Activated CD8-positive, alpha-beta T cell treated with anti-CD3 and anti-CD28 coated beads for 36 hours (primary cell): ENCODE measurements at regions not wholly inside any gene's neighbourhood (a gene's known extent, or its start where the extent isn't known, plus 50 kb on each side); places are given as distances from the start of the nearest gene placed in this dataset.

ENCODE experiments used
- ATAC-seq: fragments of 200-7000 bp; cut with Tn5 transposase; one replicate; pipeline ENCODE4 v1.10.0; 2021; ENCODE audit warnings: mild to moderate bottlenecking, moderate library complexity
- CTCF ChIA-PET: fragments of 350-600 bp; sonication (Branson Sonifier 250); formaldehyde crosslinking; loops from one replicate; lab custom pipeline; 2021; ENCODE audit warnings: antibody characterized with exemption; lab: Charles Lee
- POLR2A ChIA-PET: fragments of 350-600 bp; sonication (Branson Sonifier 250); formaldehyde crosslinking; loops from one replicate; lab custom pipeline; 2021; ENCODE audit warnings: antibody characterized with exemption; lab: Charles Lee
- DNase-seq: peaks from one replicate; pipeline ENCODE4 v3.0.0-alpha.2; 2020
- H3K27ac Mint-ChIP-seq: one replicate; pipeline ENCODE4 v1.8.0; 2021; ENCODE audit warnings: mild to moderate bottlenecking, mixed read lengths
- H3K27me3 Mint-ChIP-seq: one replicate; pipeline ENCODE4 v1.8.0; 2021; ENCODE audit warnings: mixed read lengths
- H3K36me3 Mint-ChIP-seq: one replicate; pipeline ENCODE4 v1.8.0; 2021; ENCODE audit warnings: low read depth, mixed read lengths
- H3K4me1 Mint-ChIP-seq: one replicate; pipeline ENCODE4 v1.8.0; 2021; ENCODE audit warnings: low read depth, mixed read lengths
- H3K4me3 Mint-ChIP-seq: one replicate; pipeline ENCODE4 v1.8.0; 2021; ENCODE audit warnings: mild to moderate bottlenecking, moderate library complexity, mixed read lengths
- H3K9me3 Mint-ChIP-seq: one replicate; pipeline ENCODE4 v1.8.0; 2021; ENCODE audit warnings: mixed read lengths
- intact Hi-C: fragments of 100-400 bp; cut with micrococcal nuclease; formaldehyde crosslinking; loops from one replicate; pipeline ENCODE4 v1.10.0; 2022
- TF ChIP-seq, protein P1 (sequence below): fragments of 200-600 bp; IDR thresholded peaks from one replicate; pipeline ENCODE4 v1.8.0; 2022; ENCODE audit warnings: antibody characterized with exemption, mild to moderate bottlenecking

DNA sequence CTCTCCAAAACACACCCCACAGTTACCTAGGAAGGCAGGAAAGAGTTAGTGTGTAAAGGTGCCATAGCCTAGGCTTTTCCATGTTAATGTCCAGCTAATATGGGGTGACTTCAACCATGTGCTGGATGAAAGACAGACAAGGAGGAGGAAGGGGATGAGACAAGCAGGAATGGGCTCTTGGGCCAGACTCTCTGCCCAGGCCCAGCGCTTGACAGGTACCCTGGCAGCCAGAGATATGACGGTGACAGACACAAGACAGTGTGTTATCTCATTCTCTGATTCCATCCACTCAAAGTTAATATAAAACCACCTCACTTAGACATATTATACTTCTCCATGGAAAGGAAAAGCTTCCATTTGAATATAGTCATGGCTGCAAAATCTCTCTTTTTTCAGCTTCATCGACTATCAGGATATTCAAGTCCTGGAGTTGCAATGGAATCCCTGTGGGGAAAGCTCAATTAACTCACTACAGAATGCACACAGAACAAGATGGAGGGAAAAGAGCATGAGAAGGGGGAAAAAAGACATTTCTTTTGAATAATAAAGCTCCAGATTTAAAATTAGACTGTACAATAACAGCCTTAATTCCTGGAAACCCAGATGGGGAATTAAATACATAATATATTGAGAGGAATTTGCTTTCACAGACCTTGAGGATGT is 596.7 kb downstream of the TOX3 start:
- TF ChIP-seq, protein P1, sequence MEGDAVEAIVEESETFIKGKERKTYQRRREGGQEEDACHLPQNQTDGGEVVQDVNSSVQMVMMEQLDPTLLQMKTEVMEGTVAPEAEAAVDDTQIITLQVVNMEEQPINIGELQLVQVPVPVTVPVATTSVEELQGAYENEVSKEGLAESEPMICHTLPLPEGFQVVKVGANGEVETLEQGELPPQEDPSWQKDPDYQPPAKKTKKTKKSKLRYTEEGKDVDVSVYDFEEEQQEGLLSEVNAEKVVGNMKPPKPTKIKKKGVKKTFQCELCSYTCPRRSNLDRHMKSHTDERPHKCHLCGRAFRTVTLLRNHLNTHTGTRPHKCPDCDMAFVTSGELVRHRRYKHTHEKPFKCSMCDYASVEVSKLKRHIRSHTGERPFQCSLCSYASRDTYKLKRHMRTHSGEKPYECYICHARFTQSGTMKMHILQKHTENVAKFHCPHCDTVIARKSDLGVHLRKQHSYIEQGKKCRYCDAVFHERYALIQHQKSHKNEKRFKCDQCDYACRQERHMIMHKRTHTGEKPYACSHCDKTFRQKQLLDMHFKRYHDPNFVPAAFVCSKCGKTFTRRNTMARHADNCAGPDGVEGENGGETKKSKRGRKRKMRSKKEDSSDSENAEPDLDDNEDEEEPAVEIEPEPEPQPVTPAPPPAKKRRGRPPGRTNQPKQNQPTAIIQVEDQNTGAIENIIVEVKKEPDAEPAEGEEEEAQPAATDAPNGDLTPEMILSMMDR, result no peak
- H3K27ac Mint-ChIP-seq, result no peak overlapping the region
- no peaks in the 10 kb centered on the region for H3K4me1 Mint-ChIP-seq
- POLR2A ChIA-PET, result no interaction called here
- H3K36me3 Mint-ChIP-seq, result no peaks in the 10 kb centered on the region
- H3K27me3 Mint-ChIP-seq, result no peaks in the 10 kb centered on the region
- DNase-seq (no peak), ATAC-seq (no peak)
- no peaks in the 10 kb centered on the region for H3K9me3 Mint-ChIP-seq
- intact Hi-C loops, result no loop called here
- CTCF ChIA-PET, result interaction anchor here (0.8 kb wide), 1 partner anchor 21 kb away, joined by 3 read pairs; no protein-coding TSS in a partner anchor
- no peak overlapping the region for H3K4me3 Mint-ChIP-seq

DNA sequence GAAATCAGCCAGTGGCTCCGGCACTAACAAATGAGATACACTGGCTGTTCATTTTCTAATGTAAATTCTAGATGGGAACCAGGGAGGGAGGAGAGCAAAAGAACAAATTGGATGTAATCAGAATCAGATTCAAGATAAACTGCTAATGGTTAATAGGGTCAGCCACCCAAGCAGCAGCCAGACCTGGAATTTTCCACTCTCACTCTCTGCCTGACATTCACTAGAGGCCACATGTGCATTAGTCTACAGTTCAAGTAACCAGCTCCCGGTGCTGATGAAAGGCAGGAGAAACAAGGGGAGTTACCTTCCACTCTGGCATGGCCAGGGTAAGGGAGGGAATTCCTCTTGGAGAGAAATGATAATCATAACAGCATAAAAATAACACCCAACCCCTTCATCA is 597.7 kb downstream of the TOX3 start:
- no peak for ATAC-seq
- ChIA-PET POLR2A (no interaction called here), CTCF (no interaction called here)
- Mint-ChIP-seq H3K27ac (no peak overlapping the region), H3K9me3 (no peaks in the 10 kb centered on the region), H3K36me3 (no peaks in the 10 kb centered on the region), H3K27me3 (no peaks in the 10 kb centered on the region), H3K4me3 (no peak overlapping the region), H3K4me1 (no peaks in the 10 kb centered on the region)
- TF ChIP-seq, protein P1, result no peak
- intact Hi-C loops, result no loop called here
- DNase-seq, result no peak

DNA sequence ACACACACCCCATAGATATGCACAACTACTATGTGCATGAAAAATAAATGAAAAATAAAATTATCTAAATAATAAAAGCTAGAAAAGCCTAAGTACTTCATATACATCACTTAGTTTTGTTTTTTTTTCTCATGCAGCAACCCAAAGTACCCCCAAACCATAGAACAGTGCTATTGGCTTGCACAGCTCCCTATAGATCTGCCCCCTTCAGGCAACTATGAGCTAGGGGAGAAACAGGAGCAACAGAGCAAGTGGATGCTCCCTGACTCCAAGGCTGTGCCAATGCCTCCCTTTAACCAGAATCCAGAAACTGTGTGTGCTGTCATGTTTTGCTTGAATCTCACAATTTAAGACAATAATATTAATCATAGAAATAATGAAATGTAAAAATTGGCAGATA is 605.5 kb downstream of the TOX3 start:
- H3K27me3 Mint-ChIP-seq, result no peaks in the 10 kb centered on the region
- H3K9me3 Mint-ChIP-seq, result no peaks in the 10 kb centered on the region
- intact Hi-C loops, result no loop called here
- no peaks in the 10 kb centered on the region for H3K36me3 Mint-ChIP-seq
- TF ChIP-seq, protein P1, result no peak
- ChIA-PET POLR2A (no interaction called here), CTCF (no interaction called here)
- H3K4me1 Mint-ChIP-seq, result no peaks in the 10 kb centered on the region
- H3K27ac Mint-ChIP-seq, result no peak overlapping the region
- no peak overlapping the region for H3K4me3 Mint-ChIP-seq
- DNase-seq (no peak), ATAC-seq (no peak)

DNA sequence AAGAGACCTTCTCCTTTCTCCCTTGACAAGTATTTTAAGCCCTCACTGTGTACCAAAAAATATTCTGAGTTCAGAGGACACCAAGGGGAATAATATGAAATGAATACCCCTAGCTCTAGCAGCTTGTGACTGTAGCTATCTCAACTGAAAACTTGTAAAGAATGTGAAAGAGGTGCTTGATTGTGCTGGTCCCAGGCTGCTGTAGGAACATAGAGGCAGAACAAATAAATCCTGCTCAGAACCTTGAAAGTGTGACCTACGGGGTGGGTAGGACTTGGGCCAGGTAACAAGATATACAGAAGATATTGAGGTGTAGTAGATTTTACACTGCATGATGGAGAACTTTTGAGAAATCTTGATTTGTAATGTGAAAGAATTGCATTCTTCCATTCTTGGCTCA is 606.8 kb downstream of the TOX3 start:
- TF ChIP-seq, protein P1, result no peak
- intact Hi-C loops, result no loop called here
- ATAC-seq (no peak), DNase-seq (no peak)
- Mint-ChIP-seq H3K4me3 (no peak overlapping the region), H3K9me3 (no peaks in the 10 kb centered on the region), H3K4me1 (no peaks in the 10 kb centered on the region), H3K36me3 (no peaks in the 10 kb centered on the region), H3K27me3 (no peaks in the 10 kb centered on the region), H3K27ac (no peak overlapping the region)
- CTCF ChIA-PET, result no interaction called here
- POLR2A ChIA-PET, result no interaction called here

DNA sequence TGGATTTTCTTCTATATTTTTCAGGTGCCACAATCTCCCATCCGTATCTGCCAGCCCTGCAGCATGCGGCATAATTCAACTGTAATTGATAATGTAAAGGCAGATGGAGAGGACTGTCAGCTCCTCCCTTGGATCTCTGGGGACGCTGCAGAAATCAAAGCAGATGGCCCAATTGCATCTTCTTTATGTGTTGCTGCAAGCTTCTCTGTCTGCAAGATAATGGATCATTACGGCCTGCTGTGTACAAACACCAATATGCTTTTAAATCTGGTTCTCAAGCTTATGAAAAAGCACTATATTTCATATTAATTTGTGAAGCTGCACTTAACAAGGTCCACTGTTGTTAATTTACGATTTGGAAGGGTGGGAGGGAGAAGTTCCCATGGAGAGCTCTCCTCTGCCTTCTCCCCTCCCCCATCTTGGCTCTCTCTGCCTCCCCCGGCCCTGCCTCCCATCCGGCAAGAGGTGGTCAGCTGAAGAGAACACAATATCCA is 607.5 kb downstream of the TOX3 start:
- intact Hi-C loops, result no loop called here
- CTCF ChIA-PET, result no interaction called here
- POLR2A ChIA-PET, result no interaction called here
- H3K9me3 Mint-ChIP-seq, result no peaks in the 10 kb centered on the region
- ATAC-seq, result no peak
- no peaks in the 10 kb centered on the region for H3K36me3 Mint-ChIP-seq
- H3K4me1 Mint-ChIP-seq, result no peaks in the 10 kb centered on the region
- no peaks in the 10 kb centered on the region for H3K27me3 Mint-ChIP-seq
- H3K4me3 Mint-ChIP-seq, result no peak overlapping the region
- H3K27ac Mint-ChIP-seq, result no peak overlapping the region
- TF ChIP-seq, protein P1, result no peak
- no peak for DNase-seq
